ENCODE measurements at regions not wholly inside any gene's neighbourhood (a gene's known extent, or its start where the extent isn't known, plus 50 kb on each side); places are given as distances from the start of the nearest gene placed in this dataset.

- Histone ChIP-seq H3K79me2 (no peaks in the 10 kb centered on the region), H3K4me3 (no peak overlapping the region), H2AFZ (no peak overlapping the region), H3K9me2 (replicated peaks; ENCODE audit: insufficient read depth) (no peaks in the 10 kb centered on the region), H3K36me3 (replicated peaks; ENCODE audit: insufficient read depth, low read depth) (no peaks in the 10 kb centered on the region), H3K4me2 (no peak overlapping the region), H3K4me1 (ENCODE audit: insufficient read depth) (no peaks in the 10 kb centered on the region), H3K9me3 (ENCODE audit: low read depth) (no peaks in the 10 kb centered on the region), H3K27ac (no peak overlapping the region), H3K27me3 (peaks cover 33% of the 10 kb centered on the region), H4K20me1 (ENCODE audit: insufficient read depth, poor library complexity, severe bottlenecking) (no peaks in the 10 kb centered on the region)
- 73% methylated on average over 5 of the region's 5 CpGs for WGBS (ENCODE audit: low lambda C conversion rate, missing lambda C conversion rate)
- DNase-seq (ENCODE audit: low spot score) = no peak
- TF ChIP-seq EZH2phosphoT487 (IDR thresholded peaks at IDR 0.05; ENCODE audit: low read depth, severe bottlenecking, unreplicated experiment) = no peak
- no peak for TF ChIP-seq CTCF (IDR thresholded peaks at IDR 0.05; ENCODE audit: poor library complexity)
- no peak for TF ChIP-seq EZH2 (IDR thresholded peaks at IDR 0.05; ENCODE audit: borderline replicate concordance)
These were observed 61.7 kb upstream of the VRK1 start for GRCh38 chr14:96735526-96735925.

GRCh38 chr14:96736439-96736838 is 60.7 kb upstream of the VRK1 start:
- Histone ChIP-seq H3K27me3 (peaks cover 37% of the 10 kb centered on the region), H3K9me2 (replicated peaks; ENCODE audit: insufficient read depth) (no peaks in the 10 kb centered on the region)
- no peak for TF ChIP-seq EZH2phosphoT487 (IDR thresholded peaks at IDR 0.05; ENCODE audit: low read depth, severe bottlenecking, unreplicated experiment)
- TF ChIP-seq CTCF (IDR thresholded peaks at IDR 0.05; ENCODE audit: poor library complexity) = no peak
- TF ChIP-seq EZH2 (IDR thresholded peaks at IDR 0.05; ENCODE audit: borderline replicate concordance) = no peak

GRCh38 chr14:96737881-96738280 is 59.3 kb upstream of the VRK1 start:
- Histone ChIP-seq H3K4me2 (no peak overlapping the region), H3K27me3 (peaks cover 48% of the 10 kb centered on the region), H2AFZ (no peak overlapping the region), H3K27ac (no peak overlapping the region), H3K9me3 (ENCODE audit: low read depth) (no peaks in the 10 kb centered on the region), H3K9me2 (replicated peaks; ENCODE audit: insufficient read depth) (no peaks in the 10 kb centered on the region), H4K20me1 (ENCODE audit: insufficient read depth, poor library complexity, severe bottlenecking) (no peaks in the 10 kb centered on the region), H3K79me2 (no peaks in the 10 kb centered on the region), H3K4me3 (no peak overlapping the region), H3K4me1 (ENCODE audit: insufficient read depth) (no peaks in the 10 kb centered on the region), H3K36me3 (replicated peaks; ENCODE audit: insufficient read depth, low read depth) (no peaks in the 10 kb centered on the region)
- 74% methylated on average over 7 of the region's 7 CpGs for WGBS (ENCODE audit: low lambda C conversion rate, missing lambda C conversion rate)
- no peak for DNase-seq (ENCODE audit: low spot score)
- no peak for TF ChIP-seq CTCF (IDR thresholded peaks at IDR 0.05; ENCODE audit: poor library complexity)
- TF ChIP-seq EZH2 (IDR thresholded peaks at IDR 0.05; ENCODE audit: borderline replicate concordance) = no peak
- TF ChIP-seq EZH2phosphoT487 (IDR thresholded peaks at IDR 0.05; ENCODE audit: low read depth, severe bottlenecking, unreplicated experiment) = no peak

More at GRCh38 chr14:96736439-96736838, 60.7 kb upstream of the VRK1 start:
- Histone ChIP-seq H3K4me1 (ENCODE audit: insufficient read depth) (no peaks in the 10 kb centered on the region), H3K36me3 (replicated peaks; ENCODE audit: insufficient read depth, low read depth) (no peaks in the 10 kb centered on the region), H4K20me1 (ENCODE audit: insufficient read depth, poor library complexity, severe bottlenecking) (no peaks in the 10 kb centered on the region), H3K9me3 (ENCODE audit: low read depth) (no peaks in the 10 kb centered on the region), H3K27ac (no peak overlapping the region), H3K79me2 (no peaks in the 10 kb centered on the region), H3K4me2 (no peak overlapping the region), H2AFZ (no peak overlapping the region), H3K4me3 (no peak overlapping the region)
- no peak for DNase-seq (ENCODE audit: low spot score)
- WGBS (ENCODE audit: low lambda C conversion rate, missing lambda C conversion rate) = 61% methylated on average over 12 of the region's 12 CpGs

Data from hepatocyte (in vitro differentiated cells).